ENCODE measurements at regions not wholly inside any gene's neighbourhood (a gene's known extent, or its start where the extent isn't known, plus 50 kb on each side); places are given as distances from the start of the nearest gene placed in this dataset.
A peak's percentile ranks its signal among the peaks of the same experiment; 100 is the strongest.

DNA sequence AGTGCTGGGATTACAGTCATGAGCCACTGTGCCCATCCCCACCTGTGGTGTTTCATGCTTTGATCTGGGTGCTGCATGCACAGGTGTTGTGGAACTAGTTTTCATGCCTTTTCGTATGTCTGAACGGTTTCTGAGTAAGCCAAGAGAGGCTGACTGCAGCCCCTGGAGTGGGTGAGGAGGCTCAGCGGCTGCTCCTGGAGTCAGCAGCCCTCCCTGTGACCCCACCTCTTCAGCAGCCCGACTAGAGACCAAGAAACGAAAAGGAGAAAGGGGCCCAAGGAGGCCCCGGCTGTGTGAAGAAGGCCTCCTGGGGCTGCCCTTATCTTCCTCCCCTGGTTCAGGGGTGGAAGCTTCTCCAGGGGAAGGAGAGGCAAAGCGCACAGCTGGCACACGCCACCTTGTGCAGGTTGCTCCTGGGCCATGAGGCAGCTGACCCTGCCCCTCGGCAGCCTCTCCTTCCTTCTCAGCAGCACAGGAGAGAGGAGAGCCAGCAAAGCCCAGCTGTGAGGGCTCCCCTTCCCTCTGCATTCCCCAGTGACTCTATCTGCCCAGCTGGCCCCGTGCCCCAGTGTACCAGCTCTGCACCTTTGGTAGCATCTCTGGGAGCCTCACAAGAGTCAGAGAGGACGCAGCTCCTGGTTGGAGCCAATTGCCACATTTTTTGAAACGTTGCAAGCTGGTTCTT is 182.5 kb upstream of the HS6ST1 start:
- Histone ChIP-seq H3K27me3 (no peaks in the 10 kb centered on the region), H3K36me3 (no peaks in the 10 kb centered on the region), H3K4me3 (no peak overlapping the region), H3K4me1 (no peaks in the 10 kb centered on the region), H3K9me3 (no peaks in the 10 kb centered on the region), H3K27ac (no peak overlapping the region)
- TF ChIP-seq CTCF (IDR thresholded peaks at IDR 0.05) = no peak
- no peak for DNase-seq (ENCODE audit: low spot score in 2 of 2)
- intact Hi-C loops (cut with DNase I) = no loop called here

- Histone ChIP-seq H3K4me3 (no peak overlapping the region), H3K36me3 (no peaks in the 10 kb centered on the region), H3K27ac (no peak overlapping the region), H3K4me1 (no peaks in the 10 kb centered on the region), H3K9me3 (no peaks in the 10 kb centered on the region), H3K27me3 (no peaks in the 10 kb centered on the region)
- no peak for TF ChIP-seq CTCF (IDR thresholded peaks at IDR 0.05)
- DNase-seq (ENCODE audit: low spot score in 2 of 2) = no peak
- intact Hi-C loops (cut with DNase I) = no loop called here
These were observed 183.0 kb upstream of the HS6ST1 start for GRCh38 chr2:128501700-128502099.

- Histone ChIP-seq H3K9me3 (no peaks in the 10 kb centered on the region), H3K4me1 (no peaks in the 10 kb centered on the region), H3K4me3 (no peak overlapping the region), H3K27ac (no peak overlapping the region), H3K36me3 (no peaks in the 10 kb centered on the region), H3K27me3 (no peaks in the 10 kb centered on the region)
- TF ChIP-seq CTCF (IDR thresholded peaks at IDR 0.05) = no peak
- DNase-seq (ENCODE audit: low spot score in 2 of 2) = no peak
- intact Hi-C loops (cut with DNase I) = no loop called here
These were observed 183.5 kb upstream of the HS6ST1 start for GRCh38 chr2:128502200-128502599.

DNA sequence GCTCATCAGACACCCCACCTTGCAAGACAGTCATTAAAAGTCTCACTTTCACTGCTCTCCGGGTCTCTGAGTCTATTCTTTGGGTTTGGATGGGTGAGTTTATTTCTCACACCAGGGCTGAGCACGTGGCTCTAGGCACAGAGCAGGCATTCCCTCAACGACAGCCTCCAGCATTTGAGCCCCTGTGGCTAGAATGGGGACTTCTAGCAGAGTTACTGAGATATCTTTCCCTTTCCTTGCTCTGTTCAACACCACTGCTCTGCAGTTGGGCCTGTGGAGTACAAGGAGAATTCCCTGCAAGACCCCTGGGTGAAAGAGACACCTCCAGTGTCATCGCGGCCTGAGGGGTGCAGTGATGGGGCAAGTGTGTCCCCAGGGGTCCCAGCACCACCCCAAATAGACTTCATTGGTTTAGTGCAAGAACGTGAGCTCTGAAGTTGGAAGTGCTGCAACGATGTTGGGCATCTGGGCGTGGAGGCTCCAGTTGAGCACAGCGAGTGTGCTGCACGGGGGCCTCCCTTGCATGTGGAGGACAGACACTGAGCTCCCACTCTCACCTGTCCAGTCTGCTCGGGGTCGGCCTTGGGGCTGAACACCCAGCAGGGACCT is 184.1 kb upstream of the HS6ST1 start:
- TF ChIP-seq CTCF (IDR thresholded peaks at IDR 0.05) = no peak
- DNase-seq (ENCODE audit: low spot score in 2 of 2) = peak in 1 of 2 donors; percentile 43

GRCh38 chr2:128503399-128504245 is 185.0 kb upstream of the HS6ST1 start:
- Histone ChIP-seq H3K36me3 (no peaks in the 10 kb centered on the region), H3K4me1 (no peaks in the 10 kb centered on the region), H3K27ac (no peak overlapping the region), H3K9me3 (no peaks in the 10 kb centered on the region), H3K4me3 (no peak overlapping the region), H3K27me3 (no peaks in the 10 kb centered on the region)
- intact Hi-C loops (cut with DNase I) = no loop called here
- DNase-seq (ENCODE audit: low spot score in 2 of 2) = peak in 1 of 2 donors; percentile 41
- TF ChIP-seq CTCF (IDR thresholded peaks at IDR 0.05) = no peak

More for the DNA sequence above, 184.1 kb upstream of the HS6ST1 start:
- intact Hi-C loops (cut with DNase I) = no loop called here
- Histone ChIP-seq H3K4me3 (no peak overlapping the region), H3K27me3 (no peaks in the 10 kb centered on the region), H3K36me3 (no peaks in the 10 kb centered on the region), H3K27ac (no peak overlapping the region), H3K9me3 (no peaks in the 10 kb centered on the region), H3K4me1 (no peaks in the 10 kb centered on the region)
